HG02943 (cell line): ENCODE measurements at regions not wholly inside any gene's neighbourhood (a gene's known extent, or its start where the extent isn't known, plus 50 kb on each side); places are given as distances from the start of the nearest gene placed in this dataset.

Source experiments
- ATAC-seq: cut with Tn5 transposase; IDR thresholded peaks from one replicate; pipeline ENCODE4 v1.9.1; 2021; ENCODE audit warnings: mild to moderate bottlenecking, low read depth, moderate library complexity; ENCODE audit not compliant: unreplicated experiment

DNA sequence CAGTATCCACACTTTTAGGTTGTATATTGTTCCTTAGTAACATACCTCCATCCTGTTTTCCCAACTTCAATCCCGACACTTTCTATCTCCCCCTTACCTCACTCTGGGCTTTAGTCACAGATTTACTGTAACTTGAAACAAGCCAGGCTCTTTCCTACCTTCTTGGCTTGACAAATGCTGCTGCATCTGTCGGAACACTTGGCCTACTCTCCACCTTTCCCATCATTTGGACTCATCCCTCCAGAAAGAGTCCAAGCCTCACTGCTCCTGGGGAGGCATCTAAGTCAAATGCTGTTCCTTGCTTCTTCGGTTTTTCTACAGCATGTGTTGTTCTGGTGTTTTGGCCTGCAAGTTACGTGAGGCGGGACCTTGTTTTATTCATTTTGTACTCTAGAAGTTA, 142.4 kb downstream of the DACT1 start:
- ATAC-seq: no peak

- no peak for ATAC-seq
Observed at GRCh38 chr14:58780605-58781004, 142.8 kb downstream of the DACT1 start.

DNA sequence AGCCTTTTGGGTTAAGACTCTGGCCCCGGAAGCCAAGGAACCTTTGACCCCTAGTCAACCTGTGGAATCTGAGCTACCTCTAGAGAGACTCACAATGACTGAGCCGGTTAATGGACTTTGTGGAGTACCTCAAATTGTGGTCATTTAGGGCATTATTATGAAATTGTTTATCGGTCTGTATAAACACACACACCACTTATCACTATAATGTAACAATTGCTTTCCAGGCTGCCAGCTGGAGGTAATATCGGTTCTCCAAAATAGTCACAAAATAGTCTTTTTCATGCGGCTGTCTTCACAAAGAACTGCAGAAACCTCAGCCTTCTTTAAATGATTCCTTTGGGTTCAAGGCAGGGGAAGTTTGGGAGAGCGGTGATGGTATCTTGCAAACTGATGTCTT, 144.2 kb downstream of the DACT1 start:
- no peak for ATAC-seq

- ATAC-seq: no peak
Observed at GRCh38 chr14:58783792-58784511, 146.2 kb downstream of the DACT1 start.

DNA sequence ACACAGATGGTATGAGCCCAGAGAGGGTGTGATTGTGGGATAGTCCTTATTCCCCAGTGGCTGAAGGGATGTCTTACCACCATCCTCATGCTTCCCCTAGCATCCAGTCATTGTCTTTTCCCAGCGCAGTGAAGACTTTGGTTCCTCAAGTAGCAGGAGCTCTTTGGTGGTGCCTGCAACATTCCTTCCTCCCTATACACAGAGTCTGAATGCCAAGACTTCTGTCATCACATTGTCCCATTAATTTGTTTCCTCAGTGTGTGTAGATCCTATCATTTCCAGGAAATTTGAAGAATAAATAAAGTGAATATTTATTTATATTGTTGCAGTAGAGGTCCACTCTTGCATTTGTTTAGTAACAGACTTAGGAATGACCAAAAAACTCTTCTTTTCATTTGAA, 147.2 kb downstream of the DACT1 start:
- ATAC-seq: no peak

DNA sequence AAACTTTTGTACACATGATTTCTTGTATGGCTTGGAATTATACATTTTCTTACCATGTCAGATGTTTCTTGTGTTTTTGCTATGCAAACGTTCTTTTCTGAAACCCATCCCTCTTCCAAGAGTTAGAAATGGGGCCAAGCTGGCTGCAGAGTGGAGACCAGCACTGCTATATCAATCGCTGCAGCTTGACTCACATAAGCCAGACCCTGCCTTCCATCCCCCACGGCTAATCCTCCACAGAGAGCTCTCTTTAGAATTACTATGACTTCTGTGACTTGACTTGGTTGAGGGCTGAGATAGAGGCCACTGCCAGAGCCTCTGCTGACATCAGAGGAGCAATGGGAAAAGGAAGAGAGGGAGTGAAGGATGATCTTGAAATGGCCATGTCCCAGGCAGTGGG, 147.9 kb downstream of the DACT1 start:
- no peak for ATAC-seq

DNA sequence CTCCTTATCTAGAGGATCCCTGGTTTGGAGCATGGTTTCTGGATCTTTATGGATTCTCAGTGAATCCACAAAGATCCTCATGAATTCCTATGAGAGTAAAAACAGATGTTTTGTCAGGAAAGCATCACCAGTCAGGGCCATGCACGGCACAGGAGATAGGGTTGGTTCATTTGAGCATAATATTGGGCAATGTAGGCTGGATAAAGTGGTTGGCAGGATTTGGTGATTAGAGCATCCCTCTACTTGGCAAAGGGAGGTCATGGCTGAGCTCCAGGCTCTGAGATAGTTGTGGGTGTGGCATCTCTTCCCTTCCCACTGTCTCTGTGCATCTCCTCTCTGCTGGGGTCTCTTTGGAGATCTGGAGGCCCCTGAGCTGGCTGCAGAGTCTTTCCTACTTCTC, 149.8 kb downstream of the DACT1 start:
- no peak for ATAC-seq

GRCh38 chr14:58788655-58789503, 151.1 kb downstream of the DACT1 start:
- no peak for ATAC-seq

GRCh38 chr14:58789736-58790135, 152.0 kb downstream of the DACT1 start:
- no peak for ATAC-seq

DNA sequence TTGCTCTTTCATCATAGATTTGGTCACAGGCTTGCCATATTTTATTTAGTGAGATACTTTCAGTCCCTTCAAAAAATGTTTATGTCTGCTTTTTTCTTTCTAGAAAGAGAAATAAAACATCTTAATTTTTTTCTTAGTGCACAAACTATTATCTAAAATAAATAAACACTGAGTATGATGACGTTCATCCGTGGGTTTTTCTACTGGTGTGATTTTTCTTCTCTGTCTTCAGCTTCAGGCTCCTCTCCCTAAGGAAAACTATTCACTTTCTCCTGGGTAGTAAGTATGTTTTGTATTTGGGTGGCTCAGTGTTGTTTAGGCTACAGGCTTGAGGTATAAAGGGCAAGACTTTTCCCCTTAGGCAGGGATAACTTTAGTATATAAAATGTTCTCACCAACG, 154.7 kb downstream of the DACT1 start:
- ATAC-seq: no peak

DNA sequence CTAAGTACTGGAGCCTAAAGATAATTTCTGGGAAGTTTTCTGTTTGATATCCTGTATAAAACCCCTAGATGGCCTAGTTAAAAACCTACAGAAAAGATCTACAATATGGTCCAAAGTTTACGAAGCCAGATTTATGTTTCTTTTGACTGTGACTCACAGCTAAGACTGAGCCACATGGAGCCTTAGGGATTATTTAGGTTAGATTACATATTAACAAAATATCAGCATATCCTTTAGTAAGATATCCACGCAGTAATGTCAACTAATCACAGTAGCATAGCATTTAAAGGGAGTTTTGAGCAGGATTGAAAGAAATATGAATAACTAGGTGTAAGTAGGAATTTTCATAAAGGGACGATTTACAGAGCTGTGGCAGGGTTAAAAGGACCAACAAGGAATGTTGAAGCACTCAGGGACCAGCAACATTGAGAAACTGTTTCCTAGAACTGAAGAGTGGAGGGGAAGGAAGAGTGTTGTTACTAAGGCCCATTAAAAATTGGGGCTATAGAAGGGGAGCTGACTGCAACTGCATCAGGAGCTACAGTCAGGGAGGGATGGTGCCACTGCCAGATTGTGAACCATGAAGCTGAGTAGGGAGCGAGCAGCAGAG, 155.5 kb downstream of the DACT1 start:
- ATAC-seq: no peak

DNA sequence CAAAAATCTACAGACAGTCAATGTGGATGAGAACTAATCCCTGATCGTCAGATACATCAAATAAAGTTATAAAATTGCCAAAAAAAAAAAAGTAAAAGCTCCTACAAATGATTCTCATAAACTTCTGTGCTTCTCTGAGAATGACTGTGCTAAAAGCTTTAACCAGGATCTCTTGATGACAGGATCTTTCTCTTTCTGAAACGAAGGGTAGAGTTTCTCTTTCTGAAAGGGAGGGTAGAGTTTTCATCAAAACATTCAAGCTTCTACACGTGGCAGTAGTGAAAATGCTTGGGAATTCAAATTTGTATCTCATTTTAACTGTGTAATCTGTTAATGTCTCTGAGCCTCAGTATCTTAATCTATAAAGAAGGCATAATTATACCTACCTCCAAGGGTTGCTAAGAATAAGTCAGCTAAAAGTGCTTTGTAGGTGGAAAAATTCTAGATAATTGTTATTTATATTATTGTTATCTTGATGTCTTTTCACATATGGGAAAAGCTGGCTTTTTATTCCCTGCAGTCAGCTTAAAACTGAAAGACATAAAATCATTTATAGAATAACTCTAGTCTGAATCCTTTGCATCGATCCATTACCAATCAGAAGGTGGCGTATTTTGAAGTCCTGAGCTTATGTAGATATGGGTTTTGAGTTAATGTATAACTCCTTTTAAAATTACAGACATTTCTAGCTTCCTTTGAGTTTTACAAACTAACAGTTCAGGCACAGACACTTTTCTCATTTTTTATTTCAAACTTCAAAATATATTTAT, 157.4 kb downstream of the DACT1 start:
- ATAC-seq: no peak

GRCh38 chr14:58796242-58797009, 158.7 kb downstream of the DACT1 start:
- ATAC-seq: no peak

DNA sequence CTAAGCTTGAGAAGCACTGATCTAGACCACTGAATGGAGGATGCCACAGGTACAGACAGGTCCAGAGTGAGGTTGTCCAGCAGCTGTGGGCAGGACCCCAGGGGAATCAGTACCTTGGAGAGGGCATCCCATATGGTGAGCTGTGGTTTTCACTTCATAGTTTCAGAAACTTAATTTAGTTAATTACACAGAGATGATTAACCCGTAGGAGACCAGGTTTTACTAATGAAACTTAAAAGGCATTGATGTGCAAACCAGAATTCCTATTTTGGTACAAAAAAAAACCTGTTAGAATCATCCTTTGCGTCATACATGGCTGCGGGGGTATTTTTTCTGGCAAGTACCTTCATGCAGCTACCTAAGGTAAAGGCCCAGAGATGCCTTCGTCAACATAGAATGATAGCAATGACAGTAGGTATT, 159.3 kb downstream of the DACT1 start:
- ATAC-seq: peak; percentile 83

DNA sequence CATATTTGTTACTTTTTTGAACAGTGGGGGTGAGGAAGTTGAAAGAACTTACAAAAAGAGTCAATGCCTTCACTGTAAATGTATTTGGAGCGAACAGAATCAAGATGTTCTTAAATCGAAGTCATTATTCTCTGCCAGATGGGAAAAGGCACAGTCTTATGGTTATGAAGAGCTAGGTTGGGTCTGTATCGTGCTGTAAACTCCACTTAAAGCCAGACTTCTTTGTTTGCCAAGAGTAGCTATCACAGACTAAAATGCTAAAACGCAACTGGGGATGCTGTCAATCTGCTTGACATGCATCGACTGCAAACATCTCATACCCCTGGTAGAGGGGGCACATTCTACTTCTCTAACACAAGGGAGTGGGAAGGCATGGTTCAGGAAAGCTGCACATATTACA, 160.4 kb downstream of the DACT1 start:
- no peak for ATAC-seq

GRCh38 chr14:58801086-58801485, 163.3 kb downstream of the DACT1 start:
- no peak for ATAC-seq

GRCh38 chr14:58805057-58805456, 167.3 kb downstream of the DACT1 start:
- no peak for ATAC-seq

GRCh38 chr14:58805605-58806409, 168.0 kb downstream of the DACT1 start:
- no peak for ATAC-seq

- no peak for ATAC-seq
Observed at GRCh38 chr14:58807191-58807590, 169.4 kb downstream of the DACT1 start.
